Glutamatergic neuron (in vitro differentiated cells): ENCODE measurements at regions not wholly inside any gene's neighbourhood (a gene's known extent, or its start where the extent isn't known, plus 50 kb on each side); places are given as distances from the start of the nearest gene placed in this dataset.

Experiments
- DNase-seq: peaks from one replicate; pipeline ENCODE4 v3.0.0; 2022
- H3K27ac Mint-ChIP-seq: one replicate; pipeline ENCODE4 v1.8.0; 2020; ENCODE audit warnings: mild to moderate bottlenecking, mixed read lengths, inconsistent platforms; ENCODE audit not compliant: unreplicated experiment
- H3K27me3 Mint-ChIP-seq: one replicate; pipeline ENCODE4 v1.8.0; 2020; ENCODE audit warnings: mild to moderate bottlenecking, moderate library complexity, mixed read lengths, inconsistent platforms; ENCODE audit not compliant: unreplicated experiment
- H3K36me3 Mint-ChIP-seq: one replicate; pipeline ENCODE4 v1.8.0; 2020; ENCODE audit warnings: mild to moderate bottlenecking, mixed read lengths, inconsistent platforms; ENCODE audit not compliant: unreplicated experiment
- H3K4me1 Mint-ChIP-seq: one replicate; pipeline ENCODE4 v1.8.0; 2020; ENCODE audit warnings: mild to moderate bottlenecking, low read depth, mixed read lengths, inconsistent platforms; ENCODE audit not compliant: unreplicated experiment
- H3K4me3 Mint-ChIP-seq: one replicate; pipeline ENCODE4 v1.8.0; 2020; ENCODE audit warnings: mild to moderate bottlenecking, mixed read lengths, inconsistent platforms; ENCODE audit not compliant: unreplicated experiment
- H3K9me3 Mint-ChIP-seq: one replicate; pipeline ENCODE4 v1.8.0; 2020; ENCODE audit warnings: mild to moderate bottlenecking, moderate library complexity, mixed read lengths, inconsistent platforms; ENCODE audit not compliant: unreplicated experiment
- CTCF ChIP-seq: fragments of 200-600 bp; sonication (generic); IDR thresholded peaks from one replicate; pipeline ENCODE4 v1.5.0; 2021; ENCODE audit not compliant: partially characterized antibody, unreplicated experiment

GRCh38 chr10:111837086-111837485 lies 346.5 kb downstream of the GPAM start:
- Mint-ChIP-seq H3K27me3 (no peaks in the 10 kb centered on the region), H3K4me3 (no peak overlapping the region), H3K9me3 (no peaks in the 10 kb centered on the region), H3K4me1 (no peaks in the 10 kb centered on the region), H3K36me3 (no peaks in the 10 kb centered on the region), H3K27ac (no peak overlapping the region)
- DNase-seq: no peak
- TF ChIP-seq CTCF: no peak

- no peak for TF ChIP-seq CTCF
- DNase-seq: no peak
- Mint-ChIP-seq H3K27me3 (no peaks in the 10 kb centered on the region), H3K4me1 (no peaks in the 10 kb centered on the region), H3K27ac (no peak overlapping the region), H3K9me3 (no peaks in the 10 kb centered on the region), H3K4me3 (no peak overlapping the region), H3K36me3 (no peaks in the 10 kb centered on the region)
These were observed 345.6 kb downstream of the GPAM start for GRCh38 chr10:111837985-111838384.

- no peak overlapping the region for H3K4me3 Mint-ChIP-seq
- no peaks in the 10 kb centered on the region for H3K27me3 Mint-ChIP-seq
- no peak for DNase-seq
- H3K4me1 Mint-ChIP-seq: no peaks in the 10 kb centered on the region
- H3K9me3 Mint-ChIP-seq: no peaks in the 10 kb centered on the region
- H3K27ac Mint-ChIP-seq: no peak overlapping the region
- no peaks in the 10 kb centered on the region for H3K36me3 Mint-ChIP-seq
- TF ChIP-seq CTCF: no peak
These were observed 343.0 kb downstream of the GPAM start for GRCh38 chr10:111840546-111840945.

- H3K4me1 Mint-ChIP-seq: no peaks in the 10 kb centered on the region
- no peak for TF ChIP-seq CTCF
- no peak for DNase-seq
- peaks cover 3% of the 10 kb centered on the region for H3K9me3 Mint-ChIP-seq
- no peaks in the 10 kb centered on the region for H3K36me3 Mint-ChIP-seq
- H3K4me3 Mint-ChIP-seq: no peak overlapping the region
- H3K27me3 Mint-ChIP-seq: no peaks in the 10 kb centered on the region
- H3K27ac Mint-ChIP-seq: no peak overlapping the region
These were observed 330.8 kb downstream of the GPAM start for GRCh38 chr10:111852801-111853200.

GRCh38 chr10:111856631-111857030 lies 326.9 kb downstream of the GPAM start:
- peak; percentile 40 for TF ChIP-seq CTCF
- DNase-seq: no peak
- no peaks in the 10 kb centered on the region for H3K4me1 Mint-ChIP-seq
- H3K27ac Mint-ChIP-seq: no peak overlapping the region
- H3K27me3 Mint-ChIP-seq: no peaks in the 10 kb centered on the region
- peaks cover 3% of the 10 kb centered on the region for H3K9me3 Mint-ChIP-seq
- no peaks in the 10 kb centered on the region for H3K36me3 Mint-ChIP-seq
- H3K4me3 Mint-ChIP-seq: no peak overlapping the region
